GM13976 (cell line): ENCODE measurements at regions not wholly inside any gene's neighbourhood (a gene's known extent, or its start where the extent isn't known, plus 50 kb on each side); places are given as distances from the start of the nearest gene placed in this dataset.

ENCODE experiments used
- DNase-seq: peaks from one replicate; pipeline ENCODE4 v3.0.0; 2012; ENCODE audit warnings: low spot score
- CTCF ChIP-seq: IDR thresholded peaks from 2 replicates; pipeline ENCODE4 v1.5.1; 2012; ENCODE audit warnings: borderline replicate concordance, mild to moderate bottlenecking; ENCODE audit not compliant: insufficient read depth; ENCODE audit errors: extremely low read depth, missing control alignments, control extremely low read depth
- in situ Hi-C: fragments of 300-500 bp; cut with MboI; formaldehyde crosslinking; loops from one replicate; pipeline ENCODE4 v1.12.0; 2022; ENCODE audit warnings: low sequenced_read_pairs, mixed read lengths, inconsistent platforms; ENCODE audit not compliant: unreplicated experiment

DNA sequence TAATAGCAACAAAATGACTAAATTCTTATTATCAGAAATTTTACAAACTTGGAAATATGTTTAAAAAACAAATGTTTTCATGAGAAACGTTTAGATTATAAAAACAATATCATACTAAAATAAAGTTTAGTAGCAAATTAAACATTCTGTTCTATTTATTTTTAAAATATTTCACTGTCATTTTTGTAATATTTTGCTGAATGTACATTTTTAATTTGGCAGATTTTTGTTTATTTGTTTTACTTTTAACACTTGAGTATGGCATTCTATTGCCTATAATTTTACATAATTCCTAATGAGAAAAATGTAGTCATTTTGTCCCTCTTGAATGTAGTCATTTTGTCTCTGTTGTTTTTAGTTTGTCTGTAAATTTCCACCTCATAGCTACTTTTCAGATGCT is 1400.2 kb downstream of the GRIK2 start:
- no peak for DNase-seq
- TF ChIP-seq CTCF, result no peak
- in situ Hi-C loops, result no loop called here

DNA sequence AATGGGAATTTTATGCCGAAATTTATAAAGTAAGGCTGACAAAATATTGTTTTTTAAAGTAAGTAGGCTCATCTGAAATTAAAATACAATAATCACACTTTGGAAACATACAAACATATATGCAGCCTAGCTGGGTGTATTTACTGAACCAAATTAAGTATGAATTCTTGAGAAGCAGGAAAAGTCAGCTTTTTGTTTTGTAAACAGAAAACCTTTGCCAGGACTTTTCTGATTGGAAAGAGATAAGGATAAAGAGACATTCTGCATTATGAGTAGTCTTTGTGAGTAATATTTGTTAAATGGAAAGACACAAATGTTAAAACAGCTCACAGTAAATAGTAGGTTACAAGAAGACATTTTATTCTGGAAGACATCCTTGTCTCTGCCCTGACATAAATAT is 1380.8 kb downstream of the GRIK2 start:
- no peak for DNase-seq
- in situ Hi-C loops, result no loop called here
- no peak for TF ChIP-seq CTCF

DNA sequence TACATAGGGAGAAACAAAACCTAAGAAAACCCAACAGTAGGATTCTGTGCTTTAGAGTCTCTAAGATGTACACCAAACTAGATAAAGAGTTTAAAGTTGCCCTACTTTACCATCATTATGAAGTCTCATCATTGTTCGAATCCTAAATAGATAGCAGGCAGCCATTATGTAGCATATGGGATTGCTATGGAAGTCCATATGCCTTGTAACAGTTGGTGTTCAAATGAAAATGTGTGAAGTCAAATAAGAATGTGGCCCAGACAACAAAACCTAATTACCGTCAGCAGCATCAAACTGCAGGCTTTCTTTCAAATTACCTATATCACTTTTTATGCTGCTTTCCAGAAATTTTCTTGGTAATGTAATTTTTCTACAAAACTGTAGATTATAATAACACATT is 1380.1 kb downstream of the GRIK2 start:
- in situ Hi-C loops, result no loop called here
- no peak for TF ChIP-seq CTCF
- no peak for DNase-seq

- in situ Hi-C loops, result no loop called here
These were observed 1373.5 kb downstream of the GRIK2 start for GRCh38 chr6:102766963-102767362.

DNA sequence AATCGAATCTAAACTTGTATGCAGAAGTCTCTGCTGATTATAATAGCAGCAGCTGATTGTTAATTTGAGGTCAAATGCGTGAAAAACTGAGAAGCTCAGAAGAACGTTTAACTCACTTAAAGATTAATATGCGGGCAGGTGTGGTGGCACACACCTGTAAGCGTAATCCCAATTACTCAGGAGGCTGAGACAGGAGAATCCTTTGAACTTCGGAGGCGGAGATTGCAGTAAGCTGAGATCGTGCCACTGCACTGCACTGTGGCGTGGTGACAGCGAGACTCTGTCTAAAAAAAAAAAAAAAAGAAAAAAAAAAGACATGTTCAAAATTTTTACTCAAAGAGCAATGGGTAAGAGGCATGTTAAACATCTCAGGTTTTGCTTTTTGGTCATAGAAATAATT is 1370.8 kb downstream of the GRIK2 start:
- no peak for TF ChIP-seq CTCF
- in situ Hi-C loops, result no loop called here
- DNase-seq, result no peak

More at GRCh38 chr6:102766963-102767362, 1373.5 kb downstream of the GRIK2 start:
- no peak for DNase-seq
- TF ChIP-seq CTCF, result no peak

- no peak for DNase-seq
- in situ Hi-C loops, result no loop called here
- TF ChIP-seq CTCF, result no peak
These were observed 1370.4 kb downstream of the GRIK2 start for GRCh38 chr6:102763891-102764290.

DNA sequence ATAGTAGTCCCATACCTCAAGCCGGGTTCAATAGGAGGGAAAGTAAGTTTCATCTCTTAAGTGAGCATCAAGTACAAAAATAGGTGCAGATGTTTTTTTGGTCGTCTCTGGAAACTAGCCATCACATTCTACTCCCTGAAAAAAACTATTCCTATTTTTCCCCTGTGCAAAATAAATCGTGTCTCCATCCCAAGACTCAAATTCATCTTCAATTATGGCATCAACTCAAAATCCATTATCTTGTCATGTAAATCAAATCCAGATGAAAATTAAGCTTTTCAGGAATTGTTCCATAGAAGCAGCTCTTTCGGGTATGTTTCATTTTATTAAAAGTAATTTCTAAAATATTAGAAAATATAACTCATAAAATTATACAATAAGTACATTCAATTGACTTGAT is 1368.4 kb downstream of the GRIK2 start:
- no peak for TF ChIP-seq CTCF
- in situ Hi-C loops, result no loop called here
- DNase-seq, result no peak
